GM19372 (cell line): ENCODE measurements at regions not wholly inside any gene's neighbourhood (a gene's known extent, or its start where the extent isn't known, plus 50 kb on each side); places are given as distances from the start of the nearest gene placed in this dataset.

Experiments
- ATAC-seq: cut with Tn5 transposase; IDR thresholded peaks from one replicate; pipeline ENCODE4 v1.9.1; 2021; ENCODE audit warnings: mild to moderate bottlenecking, low read depth, moderate library complexity; ENCODE audit not compliant: unreplicated experiment

DNA sequence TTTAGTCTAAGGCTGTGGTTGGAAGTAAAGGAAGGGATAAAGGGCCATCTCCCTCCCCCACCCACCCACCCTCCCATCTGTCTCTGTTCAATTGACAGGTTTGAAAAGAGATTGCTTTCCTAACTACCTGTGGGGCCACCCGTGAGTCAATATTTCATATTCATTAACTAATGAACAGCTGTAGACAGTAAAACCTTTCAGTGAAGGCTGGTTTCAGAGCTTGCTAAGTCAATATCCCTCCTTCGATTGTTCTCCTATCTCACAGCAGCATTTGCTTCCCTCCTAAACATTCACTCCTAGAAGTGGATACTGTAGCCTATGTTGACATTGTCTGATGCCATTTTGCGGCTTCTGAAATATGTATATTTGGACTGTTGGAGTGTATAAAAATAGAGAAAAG, 85.9 kb upstream of the SYNPR start:
- no peak for ATAC-seq

DNA sequence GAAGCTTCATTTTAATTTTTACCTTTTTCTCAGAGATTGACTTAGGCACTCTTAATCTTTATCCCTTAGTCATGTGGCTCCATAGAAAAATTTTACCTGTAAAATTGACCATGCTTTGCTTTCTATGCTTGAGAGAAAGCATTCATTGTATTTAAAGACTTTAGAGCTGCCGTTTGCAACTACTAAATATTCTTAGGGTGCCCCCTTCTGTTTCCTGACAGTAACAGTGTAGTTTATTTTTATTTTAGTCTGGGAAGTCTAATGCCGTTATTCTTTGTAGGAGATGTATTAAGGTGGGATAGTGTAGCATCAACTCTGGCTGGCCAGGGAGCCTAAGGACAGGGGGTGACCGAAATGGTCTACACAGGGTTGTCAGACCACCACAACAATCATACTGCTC, 84.5 kb upstream of the SYNPR start:
- no peak for ATAC-seq

DNA sequence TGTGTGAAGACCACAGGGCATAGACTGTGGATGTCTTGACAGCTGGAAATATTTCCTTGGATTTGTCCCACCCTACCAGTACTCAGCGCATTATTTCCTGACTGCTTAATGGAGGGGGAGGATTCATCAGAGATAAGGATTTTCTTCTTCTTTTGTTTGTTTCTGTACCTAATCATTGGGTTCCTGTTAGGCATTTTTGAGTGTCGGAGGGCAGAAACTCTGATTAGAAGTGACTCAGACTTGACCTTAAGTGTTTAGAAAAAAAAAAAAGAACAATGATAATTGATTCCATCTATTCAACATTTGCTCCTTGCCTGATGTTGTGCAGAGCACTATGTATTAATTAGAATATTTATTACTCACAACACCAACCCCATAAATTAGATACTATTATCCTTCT, 78.5 kb upstream of the SYNPR start:
- no peak for ATAC-seq

DNA sequence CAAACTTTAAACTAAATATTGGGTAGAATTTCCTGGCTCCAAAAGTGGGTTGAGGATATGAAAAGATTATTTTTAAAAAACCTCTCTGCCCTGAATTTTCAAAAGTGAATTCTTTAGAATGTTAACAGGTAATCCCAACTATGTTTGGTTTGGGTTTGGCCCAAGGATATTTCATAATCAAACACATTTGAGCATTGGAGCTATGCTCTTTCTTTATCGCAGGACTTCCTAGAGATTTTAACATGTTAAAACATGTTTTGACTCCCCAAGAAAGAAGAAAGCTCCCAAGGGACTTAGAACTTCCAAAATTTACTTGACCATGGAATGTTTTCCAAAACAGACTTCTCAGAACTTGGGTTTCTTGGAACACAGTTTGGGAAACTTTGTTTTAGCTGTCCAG, 75.6 kb upstream of the SYNPR start:
- no peak for ATAC-seq

DNA sequence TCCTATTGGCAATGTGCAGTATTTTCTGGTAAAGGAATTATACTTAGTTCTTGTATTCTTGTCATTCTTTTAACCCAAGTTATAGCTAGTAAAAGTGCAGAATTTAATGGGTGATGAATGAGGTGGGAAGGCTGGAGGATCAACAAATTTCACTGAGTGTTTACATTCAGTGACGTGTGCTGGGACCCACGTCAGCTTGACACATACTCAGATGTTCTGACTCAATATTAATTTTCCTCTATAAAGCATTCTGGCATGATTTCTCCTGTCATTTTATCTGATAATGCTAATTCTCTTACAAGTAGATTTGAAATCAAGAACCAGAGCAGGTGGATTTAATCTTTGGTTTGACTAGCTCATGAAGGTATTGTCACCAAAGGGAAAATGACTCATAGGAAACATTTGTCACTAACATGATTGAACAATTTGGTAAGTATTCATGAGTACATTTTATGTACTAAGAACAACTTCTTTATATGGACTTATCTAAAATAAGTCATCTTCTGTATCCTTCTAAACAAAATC, 71.0 kb upstream of the SYNPR start:
- ATAC-seq, result no peak

DNA sequence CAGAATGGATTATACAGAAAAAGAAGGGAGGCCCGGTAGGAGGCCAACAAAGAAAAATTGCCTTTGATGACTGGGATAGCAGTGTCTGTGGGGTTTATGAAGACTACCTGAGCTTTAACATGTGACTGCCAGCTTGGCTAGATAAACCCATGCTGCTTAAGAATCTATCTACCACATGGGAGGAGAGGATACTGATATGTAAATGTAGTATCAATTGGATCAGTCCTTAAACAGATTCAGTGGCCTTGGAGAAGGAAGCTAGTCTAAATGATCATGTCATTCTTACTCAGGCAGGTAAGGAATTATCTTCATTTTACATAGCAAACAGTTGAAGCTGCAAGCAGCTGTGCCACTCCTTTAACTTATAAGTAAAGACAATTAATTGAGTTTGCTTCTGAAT, 50.0 kb upstream of the SYNPR start:
- ATAC-seq, result no peak
